Liver (tissue), 8 donors: ENCODE measurements at regions not wholly inside any gene's neighbourhood (a gene's known extent, or its start where the extent isn't known, plus 50 kb on each side); places are given as distances from the start of the nearest gene placed in this dataset.

Experiments used
- DNase-seq: peaks from one replicate; pipeline ENCODE4 v3.0.0-alpha.2; 2017; ENCODE audit warnings: low spot score
- H3K27ac ChIP-seq, 2 donors: one replicate each; pipeline ENCODE4 v1.7.0; 2013; ENCODE audit warnings: inconsistent platforms in 2 of 2, low read length in 2 of 2, control low read depth in 1 of 2, low read depth in 1 of 2, mild to moderate bottlenecking in 1 of 2
- H3K27me3 ChIP-seq, 4 donors: one replicate each; pipeline versions ENCODE4 v1.6.1 to v1.7.0; 2013; ENCODE audit warnings: low read length in 3 of 4, inconsistent platforms in 1 of 4, mild to moderate bottlenecking in 1 of 4, moderate library complexity in 1 of 4; ENCODE audit not compliant: control insufficient read depth in 4 of 4, insufficient read depth in 4 of 4
- H3K36me3 ChIP-seq, 4 donors: one replicate each; pipeline versions ENCODE4 v1.6.1 to v1.7.0; 2013; ENCODE audit warnings: low read length in 3 of 4, mild to moderate bottlenecking in 3 of 4, low read depth in 1 of 4, moderate library complexity in 1 of 4; ENCODE audit not compliant: control insufficient read depth in 4 of 4, insufficient read depth in 3 of 4
- H3K4me1 ChIP-seq, 4 donors: one replicate each; pipeline versions ENCODE4 v1.6.1 to v1.7.0; 2013; ENCODE audit warnings: low read length in 3 of 4, mild to moderate bottlenecking in 3 of 4, moderate library complexity in 1 of 4; ENCODE audit not compliant: control insufficient read depth in 4 of 4, insufficient read depth in 4 of 4
- H3K4me3 ChIP-seq, 3 donors: one replicate each; pipeline versions ENCODE4 v1.6.1 to v1.7.0; 2013; ENCODE audit warnings: low read length in 3 of 3, control low read depth in 1 of 3, low read depth in 1 of 3, mild to moderate bottlenecking in 1 of 3
- H3K9ac ChIP-seq, 2 donors: one replicate each; pipeline ENCODE4 v1.7.0; 2013; ENCODE audit warnings: low read length in 2 of 2, mild to moderate bottlenecking in 2 of 2, moderate library complexity in 2 of 2, control low read depth in 1 of 2, low read depth in 1 of 2
- H3K9me3 ChIP-seq, 4 donors: one replicate each; pipeline versions ENCODE4 v1.6.1 to v1.7.0; 2013; ENCODE audit warnings: low read length in 3 of 4; ENCODE audit not compliant: control insufficient read depth in 4 of 4
- CTCF ChIP-seq: fragments of 150-350 bp; IDR thresholded peaks from 2 replicates; pipeline ENCODE4 v1.5.1; 2017; ENCODE audit warnings: improper control_type of control experiment, low read depth, low read length; ENCODE audit not compliant: missing input control
- EGR1 ChIP-seq, 2 donors: IDR thresholded peaks; 2 replicates each; pipeline ENCODE4 v1.6.1; 2016 to 2018; ENCODE audit warnings: antibody characterized with exemption in 2 of 2, low read depth in 2 of 2
- FOXA1 ChIP-seq: IDR thresholded peaks from 2 replicates; pipeline ENCODE4 v1.6.1; 2016; ENCODE audit warnings: antibody characterized with exemption
- FOXA2 ChIP-seq: IDR thresholded peaks from 2 replicates; pipeline ENCODE4 v1.6.1; 2016; ENCODE audit warnings: antibody characterized with exemption
- GABPA ChIP-seq, 2 donors: IDR thresholded peaks in 1 of 2; conservative IDR thresholded peaks in 1 of 2; 2 replicates each; pipeline ENCODE4 v1.6.1; 2016; ENCODE audit warnings: antibody characterized with exemption in 2 of 2, mild to moderate bottlenecking in 1 of 2, moderate library complexity in 1 of 2
- HNF4A ChIP-seq, 2 donors: conservative IDR thresholded peaks; 2 replicates each; pipeline ENCODE4 v1.6.1; 2016; ENCODE audit warnings: antibody characterized with exemption in 2 of 2, mild to moderate bottlenecking in 2 of 2
- HNF4G ChIP-seq: IDR thresholded peaks from 2 replicates; pipeline ENCODE4 v1.6.1; 2016; ENCODE audit warnings: antibody characterized with exemption
- JUND ChIP-seq, 2 donors: IDR thresholded peaks; 2 replicates each; pipeline ENCODE4 v1.6.1; 2016; ENCODE audit warnings: antibody characterized with exemption in 2 of 2
- NR2F2 ChIP-seq: IDR thresholded peaks from 2 replicates; pipeline ENCODE4 v1.6.1; 2016; ENCODE audit warnings: antibody characterized with exemption
- RAD21 ChIP-seq, 2 donors: IDR thresholded peaks; 2 replicates each; pipeline ENCODE4 v1.6.1; 2016; ENCODE audit warnings: antibody characterized with exemption in 2 of 2, mild to moderate bottlenecking in 2 of 2
- RXRA ChIP-seq, 2 donors: IDR thresholded peaks; 2 replicates each; pipeline ENCODE4 v1.6.1; 2017 to 2018; ENCODE audit warnings: antibody characterized with exemption in 2 of 2, mild to moderate bottlenecking in 1 of 2
- SP1 ChIP-seq: IDR thresholded peaks from 2 replicates; pipeline ENCODE4 v1.6.1; 2018; ENCODE audit warnings: antibody characterized with exemption, mild to moderate bottlenecking
- TAF1 ChIP-seq: conservative IDR thresholded peaks from 2 replicates; pipeline ENCODE4 v1.6.1; 2016; ENCODE audit warnings: antibody characterized with exemption, mild to moderate bottlenecking
- YY1 ChIP-seq: IDR thresholded peaks from 2 replicates; pipeline ENCODE4 v1.6.1; 2016; ENCODE audit warnings: antibody characterized with exemption, mild to moderate bottlenecking
- ZBTB33 ChIP-seq: IDR thresholded peaks from 2 replicates; pipeline ENCODE4 v1.6.1; 2016; ENCODE audit warnings: antibody characterized with exemption
- WGBS: extraction: QIAGEN DNeasy Blood & Tissue Kit; methylation state at CpG from one replicate; pipeline ENCODE4 v1.1.7; 2013; 5-methylcytosine and 5-hydroxymethylcytosine counted together
- TF ChIP-seq, protein P1 (sequence below): IDR thresholded peaks from 2 replicates; pipeline ENCODE4 v1.6.1; 2016; ENCODE audit warnings: antibody characterized with exemption
- donor health status: healthy.
- donor health status: healthy.
- donor health status: healthy.
- donor health status: healthy.
- donor health status: healthy.

DNA sequence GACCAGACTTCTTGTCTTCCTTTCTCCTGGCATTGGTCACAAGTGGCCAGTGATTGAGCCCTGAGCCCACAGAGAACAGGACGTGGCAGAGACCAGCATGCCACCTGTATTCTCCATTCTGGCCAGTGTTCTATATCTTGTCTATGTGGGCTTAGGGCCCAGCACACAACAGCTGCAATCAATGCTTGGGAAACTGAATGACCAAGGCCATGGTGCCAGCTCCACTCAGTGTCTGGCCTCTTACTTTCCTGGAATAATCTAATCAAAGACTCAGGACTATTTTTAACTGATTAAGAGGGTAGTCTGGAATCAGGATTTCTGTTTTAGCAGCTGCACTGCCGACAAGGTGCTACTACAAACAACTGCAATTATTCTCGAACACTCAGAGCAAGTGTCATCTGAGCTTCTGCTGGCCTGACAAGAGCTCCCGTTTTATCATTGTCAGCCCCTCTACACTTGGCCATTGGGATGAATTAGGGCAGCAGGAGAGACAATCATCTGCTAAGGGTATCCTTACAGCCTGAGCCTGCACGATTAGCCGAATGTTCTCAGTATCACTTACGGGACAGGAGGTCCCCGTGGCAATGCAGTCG is 74.4 kb upstream of the GRIK3 start:
- WGBS, result 77% methylated on average over 9 of the region's 9 CpGs
- H3K4me1 ChIP-seq, result no peaks in the 10 kb centered on the region
- no peak for DNase-seq

DNA sequence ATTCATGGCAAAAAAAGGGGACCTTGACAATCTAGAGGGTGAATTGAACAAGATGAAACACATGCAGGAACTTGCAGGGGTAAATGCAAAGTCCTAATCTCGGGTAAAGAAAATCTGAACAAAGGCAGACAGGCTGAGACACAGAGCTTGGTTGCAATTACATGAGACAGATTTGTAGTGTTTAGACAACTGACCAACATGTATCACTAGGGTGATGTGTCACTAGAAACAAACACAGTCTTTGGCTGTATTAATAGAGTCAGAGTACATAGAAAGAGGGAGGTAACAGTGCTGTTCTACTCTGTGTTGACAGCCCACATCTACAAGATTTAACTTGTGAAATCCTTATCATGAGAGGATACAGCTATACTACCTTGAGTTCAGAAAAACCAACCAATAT is 78.1 kb upstream of the GRIK3 start:
- Histone ChIP-seq H3K9ac (no peak overlapping the region), H3K4me1 (no peaks in the 10 kb centered on the region), H3K36me3 (no peaks in the 10 kb centered on the region), H3K27ac (no peak overlapping the region), H3K4me3 (no peak overlapping the region), H3K9me3 (peaks cover 0 to 8% (median 1%) of the 10 kb centered on the region in 4 donors), H3K27me3 (peaks cover 0 to 8% (median under 1%) of the 10 kb centered on the region in 4 donors)
- DNase-seq, result no peak
- TF ChIP-seq JUND (IDR thresholded peaks at IDR 0.05) (no peak), TAF1 (no peak), ZBTB33 (no peak), EGR1 (IDR thresholded peaks at IDR 0.05; ENCODE audit: low read depth in 2 of 2) (no peak), HNF4G (no peak)
- 40% methylated on average over 1 of the region's 1 CpG for WGBS

More for the DNA sequence above, 74.4 kb upstream of the GRIK3 start:
- TF ChIP-seq NR2F2 (no peak), HNF4A (conservative IDR thresholded peaks at IDR 0.05) (no peak), RXRA (IDR thresholded peaks at IDR 0.05) (no peak), FOXA2 (no peak), CTCF (no peak), ZBTB33 (no peak), SP1 (no peak), RAD21 (IDR thresholded peaks at IDR 0.05) (no peak), GABPA (IDR thresholded peaks at IDR 0.05 in 1 of 2, conservative IDR thresholded peaks at IDR 0.05 in 1 of 2) (no peak), YY1 (no peak), TAF1 (no peak), EGR1 (IDR thresholded peaks at IDR 0.05; ENCODE audit: low read depth in 2 of 2) (no peak), JUND (IDR thresholded peaks at IDR 0.05) (no peak), FOXA1 (no peak)
- TF ChIP-seq, protein P1, sequence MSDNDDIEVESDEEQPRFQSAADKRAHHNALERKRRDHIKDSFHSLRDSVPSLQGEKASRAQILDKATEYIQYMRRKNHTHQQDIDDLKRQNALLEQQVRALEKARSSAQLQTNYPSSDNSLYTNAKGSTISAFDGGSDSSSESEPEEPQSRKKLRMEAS, result no peak
- H3K27ac ChIP-seq, result no peak overlapping the region
- H3K4me3 ChIP-seq, result no peak overlapping the region
- no peak overlapping the region for H3K9ac ChIP-seq
- peaks cover 0 to 8% (median 1%) of the 10 kb centered on the region in 4 donors for H3K9me3 ChIP-seq
- peaks cover 0 to 8% (median 0%) of the 10 kb centered on the region in 4 donors for H3K27me3 ChIP-seq
- H3K36me3 ChIP-seq, result no peaks in the 10 kb centered on the region
